ENCODE measurements at regions not wholly inside any gene's neighbourhood (a gene's known extent, or its start where the extent isn't known, plus 50 kb on each side); places are given as distances from the start of the nearest gene placed in this dataset.

DNA sequence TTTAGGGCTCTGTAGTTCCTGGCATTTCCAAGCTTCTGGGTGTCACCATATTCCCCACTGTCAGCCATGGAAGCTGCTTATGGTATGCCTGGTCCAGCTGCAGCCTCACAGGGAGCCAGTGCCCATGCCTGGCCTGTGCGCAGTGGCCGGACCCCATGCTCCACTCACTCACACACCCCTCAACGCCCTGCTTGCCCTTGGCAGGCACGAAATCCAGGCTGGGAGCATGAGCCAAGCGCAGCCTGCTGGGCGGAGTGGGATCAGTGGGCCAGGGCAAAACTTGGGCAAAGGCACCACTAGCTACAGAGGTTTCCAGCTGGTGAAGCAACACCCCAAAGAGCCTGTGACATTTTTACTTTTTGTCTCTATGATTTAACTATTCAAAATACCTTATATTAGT, 520.4 kb downstream of the RWDD3 start:
- Histone ChIP-seq H3K27me3 (ENCODE audit: low read length) (no peaks in the 10 kb centered on the region), H3K27ac (ENCODE audit: low read depth, low read length) (no peak overlapping the region), H3K4me2 (ENCODE audit: low read depth, low read length, poor library complexity, severe bottlenecking) (no peak overlapping the region), H3F3A (ENCODE audit: insufficient read depth) (no peaks in the 10 kb centered on the region), H3K36me3 (ENCODE audit: low read length) (no peaks in the 10 kb centered on the region), H2AFZ (ENCODE audit: low read depth, low read length, severe bottlenecking) (no peak overlapping the region), H3K79me2 (ENCODE audit: insufficient read depth, low read length) (no peaks in the 10 kb centered on the region), H4K20me1 (ENCODE audit: low read depth, low read length) (no peaks in the 10 kb centered on the region), H3K9me3 (ENCODE audit: insufficient read depth, low read length) (no peaks in the 10 kb centered on the region), H3K9me2 (replicated peaks; ENCODE audit: insufficient read depth, low read length) (no peaks in the 10 kb centered on the region), H3K9ac (ENCODE audit: low read length) (no peak overlapping the region), H3K4me3 (ENCODE audit: insufficient read depth, low read length, poor library complexity, severe bottlenecking) (no peak overlapping the region)
- TF ChIP-seq EZH2phosphoT487 (conservative IDR thresholded peaks at IDR 0.05; ENCODE audit: low read length) (no peak), CTCF (IDR thresholded peaks at IDR 0.05; ENCODE audit: insufficient read depth, low read length, poor library complexity, severe bottlenecking) (no peak)

DNA sequence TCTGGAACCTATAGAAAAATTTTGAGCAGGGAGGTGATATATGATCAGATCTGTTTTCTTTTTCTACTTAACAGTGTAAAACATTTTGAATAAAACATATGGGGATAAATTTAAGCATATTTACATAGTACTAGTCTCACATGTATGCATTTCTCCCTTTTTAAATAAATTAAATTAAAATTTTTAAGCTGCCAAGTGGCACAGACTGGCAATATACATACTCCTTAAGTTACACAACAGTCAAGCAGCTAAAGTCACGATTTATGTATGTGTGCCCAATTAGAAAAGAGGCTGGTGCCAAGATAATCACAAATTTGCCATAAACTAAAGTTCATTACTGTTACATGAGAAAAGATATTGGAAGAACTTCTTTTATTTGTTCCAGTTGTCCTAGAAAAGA, 532.0 kb downstream of the RWDD3 start:
- Histone ChIP-seq H3K4me2 (ENCODE audit: low read depth, low read length, poor library complexity, severe bottlenecking) (no peak overlapping the region), H3K4me3 (ENCODE audit: insufficient read depth, low read length, poor library complexity, severe bottlenecking) (no peak overlapping the region), H3K36me3 (ENCODE audit: low read length) (no peaks in the 10 kb centered on the region), H3K9me3 (ENCODE audit: insufficient read depth, low read length) (no peaks in the 10 kb centered on the region), H2AFZ (ENCODE audit: low read depth, low read length, severe bottlenecking) (no peak overlapping the region), H3K27me3 (ENCODE audit: low read length) (no peaks in the 10 kb centered on the region), H4K20me1 (ENCODE audit: low read depth, low read length) (no peaks in the 10 kb centered on the region), H3K79me2 (ENCODE audit: insufficient read depth, low read length) (no peaks in the 10 kb centered on the region), H3K27ac (ENCODE audit: low read depth, low read length) (no peak overlapping the region), H3K9ac (ENCODE audit: low read length) (no peak overlapping the region), H3K9me2 (replicated peaks; ENCODE audit: insufficient read depth, low read length) (no peaks in the 10 kb centered on the region), H3F3A (ENCODE audit: insufficient read depth) (no peaks in the 10 kb centered on the region)
- TF ChIP-seq CTCF (IDR thresholded peaks at IDR 0.05; ENCODE audit: insufficient read depth, low read length, poor library complexity, severe bottlenecking) (no peak), EZH2phosphoT487 (conservative IDR thresholded peaks at IDR 0.05; ENCODE audit: low read length) (no peak)

DNA sequence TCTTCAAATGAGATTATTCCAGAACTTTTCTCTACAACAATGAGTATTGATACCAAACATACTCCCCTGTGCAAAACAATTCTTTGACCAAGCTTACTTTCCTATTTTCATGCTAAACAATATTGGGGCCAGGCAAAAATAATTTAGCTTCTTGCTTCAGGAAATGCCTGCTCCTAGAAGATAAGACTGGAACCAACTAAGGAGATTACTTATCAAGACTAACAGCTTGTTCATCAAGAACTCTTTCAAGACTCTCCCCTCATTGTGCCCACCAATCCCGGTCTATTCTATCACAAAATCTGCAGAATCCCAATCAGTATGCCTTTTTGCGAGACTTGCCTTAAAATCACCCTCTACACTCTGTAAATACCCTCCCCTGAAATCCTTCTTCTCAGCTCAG, 536.6 kb downstream of the RWDD3 start:
- Histone ChIP-seq H3K9me2 (replicated peaks; ENCODE audit: insufficient read depth, low read length) (no peaks in the 10 kb centered on the region), H3F3A (ENCODE audit: insufficient read depth) (no peaks in the 10 kb centered on the region), H3K27ac (ENCODE audit: low read depth, low read length) (no peak overlapping the region), H4K20me1 (ENCODE audit: low read depth, low read length) (no peaks in the 10 kb centered on the region), H2AFZ (ENCODE audit: low read depth, low read length, severe bottlenecking) (no peak overlapping the region), H3K36me3 (ENCODE audit: low read length) (no peaks in the 10 kb centered on the region), H3K4me2 (ENCODE audit: low read depth, low read length, poor library complexity, severe bottlenecking) (no peak overlapping the region), H3K9ac (ENCODE audit: low read length) (no peak overlapping the region), H3K27me3 (ENCODE audit: low read length) (no peaks in the 10 kb centered on the region), H3K9me3 (ENCODE audit: insufficient read depth, low read length) (no peaks in the 10 kb centered on the region), H3K4me3 (ENCODE audit: insufficient read depth, low read length, poor library complexity, severe bottlenecking) (no peak overlapping the region), H3K79me2 (ENCODE audit: insufficient read depth, low read length) (no peaks in the 10 kb centered on the region)
- no peak for TF ChIP-seq CTCF (IDR thresholded peaks at IDR 0.05; ENCODE audit: insufficient read depth, low read length, poor library complexity, severe bottlenecking)

- Histone ChIP-seq H2AFZ (ENCODE audit: low read depth, low read length, severe bottlenecking) (no peak overlapping the region), H4K20me1 (ENCODE audit: low read depth, low read length) (no peaks in the 10 kb centered on the region), H3K9me2 (replicated peaks; ENCODE audit: insufficient read depth, low read length) (no peaks in the 10 kb centered on the region), H3K27me3 (ENCODE audit: low read length) (no peaks in the 10 kb centered on the region), H3K36me3 (ENCODE audit: low read length) (no peaks in the 10 kb centered on the region), H3K27ac (ENCODE audit: low read depth, low read length) (no peak overlapping the region), H3K4me2 (ENCODE audit: low read depth, low read length, poor library complexity, severe bottlenecking) (no peak overlapping the region), H3K9me3 (ENCODE audit: insufficient read depth, low read length) (no peaks in the 10 kb centered on the region), H3K79me2 (ENCODE audit: insufficient read depth, low read length) (no peaks in the 10 kb centered on the region), H3K4me3 (ENCODE audit: insufficient read depth, low read length, poor library complexity, severe bottlenecking) (no peak overlapping the region), H3F3A (ENCODE audit: insufficient read depth) (no peaks in the 10 kb centered on the region), H3K9ac (ENCODE audit: low read length) (no peak overlapping the region)
- TF ChIP-seq CTCF (IDR thresholded peaks at IDR 0.05; ENCODE audit: insufficient read depth, low read length, poor library complexity, severe bottlenecking) (no peak), EZH2phosphoT487 (conservative IDR thresholded peaks at IDR 0.05; ENCODE audit: low read length) (no peak)
Observed at GRCh38 chr1:95778217-95778616, 544.2 kb downstream of the RWDD3 start.
